Upper lobe of right lung (tissue), 1 donor: ENCODE measurements at regions not wholly inside any gene's neighbourhood (a gene's known extent, or its start where the extent isn't known, plus 50 kb on each side); places are given as distances from the start of the nearest gene placed in this dataset.
"Not testable (repeated sequence)": the region's sequence is repeated elsewhere in the genome, so short reads cannot be mapped to it uniquely, and the experiment has no call there.

Source experiments
- ATAC-seq: fragments of 200-7000 bp; cut with Tn5 transposase; one replicate; pipeline ENCODE4 v1.9.1; 2020; ENCODE audit warnings: mild to moderate bottlenecking, moderate library complexity
- DNase-seq: peaks from one replicate; pipeline ENCODE4 v3.0.0-alpha.2; 2020
- H3K27ac ChIP-seq: fragments of 200-600 bp; one replicate; pipeline ENCODE4 v1.8.0; 2022
- H3K27me3 ChIP-seq: fragments of 200-600 bp; one replicate; pipeline ENCODE4 v1.8.0; 2022; ENCODE audit warnings: mild to moderate bottlenecking
- H3K36me3 ChIP-seq: fragments of 200-600 bp; one replicate; pipeline ENCODE4 v1.8.0; 2022
- H3K4me1 ChIP-seq: fragments of 200-600 bp; one replicate; pipeline ENCODE4 v1.8.0; 2022
- H3K4me3 ChIP-seq: fragments of 200-600 bp; one replicate; pipeline ENCODE4 v1.8.0; 2022; ENCODE audit warnings: mild to moderate bottlenecking
- H3K9me3 ChIP-seq: fragments of 200-600 bp; one replicate; pipeline ENCODE4 v1.8.0; 2022
- intact Hi-C: fragments of 100-400 bp; cut with DNase I; formaldehyde crosslinking; loops from one replicate; pipeline ENCODE4 v1.11.0; 2022
- TF ChIP-seq, protein P1 (sequence below): fragments of 200-600 bp; IDR thresholded peaks from one replicate; pipeline ENCODE4 v1.8.0; 2022; ENCODE audit warnings: antibody characterized with exemption
- donor health status: DM: no; HTN: yes; CAD: no; lungs with severe emphysema.

DNA sequence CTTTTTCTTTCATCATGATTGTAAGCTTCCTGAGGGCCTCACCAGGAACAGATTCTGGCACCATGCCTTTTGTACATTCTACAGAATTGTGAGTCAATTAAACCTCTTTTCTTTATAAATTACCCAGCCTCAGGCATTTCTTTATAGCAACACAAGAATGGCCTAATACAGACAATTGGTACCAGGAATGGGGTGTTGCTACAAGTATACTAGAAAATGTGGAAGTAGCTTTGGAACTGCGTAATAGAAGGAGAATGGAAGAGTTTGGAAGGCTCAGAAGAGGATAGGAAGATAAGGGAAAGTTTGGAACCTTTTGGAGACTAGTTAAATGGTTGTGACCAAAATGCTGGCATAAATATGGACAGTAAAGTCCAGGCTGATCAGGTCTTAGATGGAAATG is 108.9 kb upstream of the PLSCR4 start:
- no peaks in the 10 kb centered on the region for H3K9me3 ChIP-seq
- ATAC-seq (no peak), DNase-seq (no peak)
- H3K4me1 ChIP-seq, result no peaks in the 10 kb centered on the region
- intact Hi-C loops, result no loop called here
- H3K27me3 ChIP-seq, result no peaks in the 10 kb centered on the region
- no peaks in the 10 kb centered on the region for H3K36me3 ChIP-seq
- no peak overlapping the region for H3K4me3 ChIP-seq
- no peak overlapping the region for H3K27ac ChIP-seq
- TF ChIP-seq, protein P1, sequence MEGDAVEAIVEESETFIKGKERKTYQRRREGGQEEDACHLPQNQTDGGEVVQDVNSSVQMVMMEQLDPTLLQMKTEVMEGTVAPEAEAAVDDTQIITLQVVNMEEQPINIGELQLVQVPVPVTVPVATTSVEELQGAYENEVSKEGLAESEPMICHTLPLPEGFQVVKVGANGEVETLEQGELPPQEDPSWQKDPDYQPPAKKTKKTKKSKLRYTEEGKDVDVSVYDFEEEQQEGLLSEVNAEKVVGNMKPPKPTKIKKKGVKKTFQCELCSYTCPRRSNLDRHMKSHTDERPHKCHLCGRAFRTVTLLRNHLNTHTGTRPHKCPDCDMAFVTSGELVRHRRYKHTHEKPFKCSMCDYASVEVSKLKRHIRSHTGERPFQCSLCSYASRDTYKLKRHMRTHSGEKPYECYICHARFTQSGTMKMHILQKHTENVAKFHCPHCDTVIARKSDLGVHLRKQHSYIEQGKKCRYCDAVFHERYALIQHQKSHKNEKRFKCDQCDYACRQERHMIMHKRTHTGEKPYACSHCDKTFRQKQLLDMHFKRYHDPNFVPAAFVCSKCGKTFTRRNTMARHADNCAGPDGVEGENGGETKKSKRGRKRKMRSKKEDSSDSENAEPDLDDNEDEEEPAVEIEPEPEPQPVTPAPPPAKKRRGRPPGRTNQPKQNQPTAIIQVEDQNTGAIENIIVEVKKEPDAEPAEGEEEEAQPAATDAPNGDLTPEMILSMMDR, result no peak

DNA sequence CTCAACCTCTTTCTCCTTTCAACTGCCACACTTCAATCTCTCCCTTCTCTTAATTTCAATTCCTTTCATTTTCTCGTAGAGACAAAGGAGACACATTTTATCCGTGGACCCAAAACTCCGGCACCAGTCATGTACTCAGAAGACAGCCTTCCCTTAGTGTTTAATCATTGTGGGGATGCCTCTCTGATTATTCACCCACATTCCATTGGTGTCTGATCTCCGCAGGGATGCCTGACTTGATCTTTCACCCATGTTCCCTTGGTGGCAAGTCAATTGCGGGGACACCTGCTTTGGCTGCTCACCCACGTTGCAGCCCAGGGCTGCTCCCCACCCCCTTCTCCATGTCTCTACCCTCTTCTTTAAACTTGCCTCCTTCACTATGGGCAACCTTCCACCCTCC is 103.5 kb upstream of the PLSCR4 start:
- intact Hi-C loops, H3K4me3 ChIP-seq, ATAC-seq, H3K36me3 ChIP-seq, H3K27ac ChIP-seq, H3K27me3 ChIP-seq, DNase-seq, H3K4me1 ChIP-seq, H3K9me3 ChIP-seq: not testable (repeated sequence)

DNA sequence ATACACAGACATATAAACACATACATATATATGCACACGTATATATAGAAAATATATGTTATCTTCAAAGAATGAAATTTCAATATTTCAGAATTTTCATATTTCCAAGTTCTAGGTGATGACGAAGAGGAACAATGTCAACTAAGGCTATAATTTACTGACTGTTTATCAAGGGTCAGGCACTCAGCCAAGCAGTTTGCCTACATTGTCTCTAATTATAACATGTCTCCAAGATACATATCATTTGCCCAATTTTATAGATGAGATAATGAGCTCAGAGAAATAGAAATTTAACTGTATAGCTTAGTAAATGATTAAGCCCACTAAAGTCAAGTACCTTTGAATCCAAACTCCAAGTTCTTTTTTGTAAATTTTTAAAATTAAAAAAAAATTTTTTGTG is 99.9 kb upstream of the PLSCR4 start:
- no peak overlapping the region for H3K27ac ChIP-seq
- no peaks in the 10 kb centered on the region for H3K27me3 ChIP-seq
- TF ChIP-seq, protein P1, result no peak
- no peaks in the 10 kb centered on the region for H3K9me3 ChIP-seq
- intact Hi-C loops, result no loop called here
- no peak for ATAC-seq
- H3K4me3 ChIP-seq, result no peak overlapping the region
- no peak for DNase-seq
- H3K36me3 ChIP-seq, result no peaks in the 10 kb centered on the region
- H3K4me1 ChIP-seq, result no peaks in the 10 kb centered on the region

DNA sequence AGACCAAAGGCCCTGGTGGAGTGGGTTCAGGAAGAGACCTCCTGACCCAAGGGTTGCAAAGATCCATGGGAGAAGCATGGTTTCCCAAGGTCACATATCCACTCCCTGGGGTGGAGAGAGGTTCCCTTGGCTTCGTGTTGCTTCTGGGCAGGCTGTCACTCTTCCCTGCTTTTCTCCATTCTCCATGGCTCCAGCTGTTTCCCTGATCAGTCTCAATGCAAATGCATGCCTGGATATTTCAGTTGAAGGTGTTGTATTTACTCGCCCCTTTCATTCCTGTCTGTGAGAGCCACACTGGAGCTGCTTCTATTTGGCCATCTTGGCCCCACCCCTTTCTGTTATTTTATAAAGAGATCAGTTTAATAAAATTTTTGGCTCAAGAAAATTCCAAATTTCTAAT is 95.0 kb upstream of the PLSCR4 start:
- Histone ChIP-seq H3K4me3 (no peak overlapping the region), H3K36me3 (no peaks in the 10 kb centered on the region), H3K27ac (no peak overlapping the region), H3K27me3 (no peaks in the 10 kb centered on the region), H3K4me1 (no peaks in the 10 kb centered on the region), H3K9me3 (no peaks in the 10 kb centered on the region)
- ATAC-seq (no peak), DNase-seq (no peak)
- intact Hi-C loops, result no loop called here
- TF ChIP-seq, protein P1, result no peak

DNA sequence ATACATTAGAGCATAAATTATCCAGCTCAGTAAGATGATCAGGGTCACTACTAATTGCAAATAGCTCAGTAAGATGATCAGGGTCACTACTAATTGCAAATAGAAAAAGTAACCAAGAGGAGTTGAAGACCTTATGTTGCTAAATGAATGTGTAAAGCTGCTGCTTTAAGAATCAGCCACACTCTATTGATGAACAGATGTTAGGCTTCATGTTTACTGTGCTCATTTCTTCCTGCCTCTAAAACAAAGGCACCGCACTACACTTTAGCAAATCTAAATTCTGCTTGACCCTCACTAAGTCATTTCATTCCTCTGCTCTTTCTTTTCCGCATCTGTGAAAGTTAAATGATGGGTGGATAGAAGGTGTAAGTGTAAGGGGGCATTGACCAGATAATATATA is 92.6 kb upstream of the PLSCR4 start:
- no peaks in the 10 kb centered on the region for H3K27me3 ChIP-seq
- DNase-seq, result no peak
- no peaks in the 10 kb centered on the region for H3K9me3 ChIP-seq
- no peaks in the 10 kb centered on the region for H3K4me1 ChIP-seq
- H3K36me3 ChIP-seq, result no peaks in the 10 kb centered on the region
- H3K27ac ChIP-seq, result no peak overlapping the region
- TF ChIP-seq, protein P1, result no peak
- no peak overlapping the region for H3K4me3 ChIP-seq
- intact Hi-C loops, result no loop called here
- no peak for ATAC-seq

DNA sequence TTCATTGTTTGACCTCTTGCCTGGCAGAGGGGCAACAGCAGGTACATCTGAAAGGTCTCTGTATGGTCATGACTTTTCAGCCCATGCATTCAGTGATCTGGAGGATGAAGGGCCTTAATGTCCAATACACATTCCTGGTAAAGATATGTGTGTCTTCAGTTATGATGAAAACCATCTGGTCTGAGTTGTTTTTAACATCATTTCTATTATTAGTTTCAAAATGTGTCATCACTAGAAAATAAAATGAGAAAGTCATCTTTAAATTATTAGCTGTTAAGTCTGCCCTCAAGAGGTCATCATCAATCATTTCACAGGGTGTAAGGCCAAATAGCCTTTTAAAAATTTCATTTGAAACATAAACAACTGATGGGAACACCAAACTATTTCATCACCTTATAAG is 92.1 kb upstream of the PLSCR4 start:
- Histone ChIP-seq H3K4me1 (no peaks in the 10 kb centered on the region), H3K27ac (no peak overlapping the region), H3K27me3 (no peaks in the 10 kb centered on the region), H3K36me3 (no peaks in the 10 kb centered on the region), H3K4me3 (no peak overlapping the region), H3K9me3 (no peaks in the 10 kb centered on the region)
- intact Hi-C loops, result no loop called here
- TF ChIP-seq, protein P1, result no peak
- ATAC-seq (no peak), DNase-seq (no peak)
